OCI-LY3 (cell line): ENCODE measurements at regions not wholly inside any gene's neighbourhood (a gene's known extent, or its start where the extent isn't known, plus 50 kb on each side); places are given as distances from the start of the nearest gene placed in this dataset.
"Not testable (repeated sequence)": the region's sequence is repeated elsewhere in the genome, so short reads cannot be mapped to it uniquely, and the experiment has no call there.

Source experiments
- H2AFZ ChIP-seq: fragments of 200-600, 300-600 bp; shearing (Covaris generic); 2 replicates; pipeline ENCODE4 v1.6.0; 2014; ENCODE audit warnings: antibody characterized with exemption, low read depth, low read length
- H3K27ac ChIP-seq: fragments of 200-600, 300-600 bp; sonication (generic); 2 replicates; pipeline ENCODE4 v1.5.1; 2014; ENCODE audit warnings: mild to moderate bottlenecking, low read length, moderate library complexity, mixed read lengths
- H3K27me3 ChIP-seq: fragments of 200-600, 300-600 bp; sonication (generic); 2 replicates; pipeline ENCODE4 v1.6.1; 2014; ENCODE audit warnings: low read depth, low read length, mixed read lengths
- H3K36me3 ChIP-seq: fragments of 200-600, 300-600 bp; sonication (generic); replicated peaks from 2 replicates; pipeline ENCODE3; 2014; ENCODE audit warnings: low read depth, low read length, mixed read lengths
- H3K4me1 ChIP-seq: fragments of 300-600, 200-600 bp; sonication (generic); 2 replicates; pipeline ENCODE4 v1.6.1; 2014; ENCODE audit warnings: low read length, mixed read lengths
- H3K4me2 ChIP-seq: fragments of 200-600, 300-600 bp; sonication (generic); 2 replicates; pipeline ENCODE4 v1.6.1; 2014; ENCODE audit warnings: low read length, mixed read lengths
- H3K4me3 ChIP-seq: fragments of 300-600, 200-600 bp; sonication (generic); 2 replicates; pipeline ENCODE4 v1.5.1; 2014; ENCODE audit warnings: antibody characterized with exemption, mild to moderate bottlenecking, low read length, moderate library complexity
- H3K79me2 ChIP-seq: fragments of 300-600, 200-600 bp; shearing (Covaris generic); 2 replicates; pipeline ENCODE4 v1.6.1; 2014; ENCODE audit warnings: mild to moderate bottlenecking, low read length, mixed read lengths
- H3K9ac ChIP-seq: fragments of 300-600, 200-600 bp; shearing (Covaris generic); 2 replicates; pipeline ENCODE4 v1.6.0; 2014; ENCODE audit warnings: mild to moderate bottlenecking, low read length, moderate library complexity
- H3K9me3 ChIP-seq: fragments of 200-600, 300-600 bp; shearing (Covaris generic); 2 replicates; pipeline ENCODE4 v1.6.1; 2014; ENCODE audit warnings: low read length, mixed read lengths; ENCODE audit not compliant: insufficient read depth
- H4K20me1 ChIP-seq: fragments of 200-600, 300-600 bp; sonication (generic); 2 replicates; pipeline ENCODE4 v1.6.1; 2016; ENCODE audit warnings: low read length, mixed read lengths; ENCODE audit not compliant: insufficient read depth
- CTCF ChIP-seq: fragments of 200-600, 300-600 bp; sonication (generic); IDR thresholded peaks from 2 replicates; pipeline ENCODE4 v1.5.1; 2014; ENCODE audit warnings: antibody characterized with exemption, low read length, low read depth
- EZH2phosphoT487 ChIP-seq: fragments of 200-600 bp; shearing (Covaris generic); IDR thresholded peaks from 2 replicates; pipeline ENCODE4 v1.6.1; 2018; ENCODE audit warnings: antibody characterized with exemption, mixed run types, low read depth

- no peaks in the 10 kb centered on the region for H3K79me2 ChIP-seq
- no peak overlapping the region for H3K4me2 ChIP-seq
- no peaks in the 10 kb centered on the region for H3K4me1 ChIP-seq
- TF ChIP-seq CTCF (no peak), EZH2phosphoT487 (no peak)
- H3K9ac ChIP-seq, result no peak overlapping the region
- H3K36me3 ChIP-seq, result no peaks in the 10 kb centered on the region
- H3K27ac ChIP-seq, result no peak overlapping the region
- H3K4me3 ChIP-seq, result no peak overlapping the region
- H3K9me3 ChIP-seq, result no peaks in the 10 kb centered on the region
- no peaks in the 10 kb centered on the region for H3K27me3 ChIP-seq
- no peaks in the 10 kb centered on the region for H4K20me1 ChIP-seq
- H2AFZ ChIP-seq, result no peak overlapping the region
These were observed 98.0 kb downstream of the LMO4 start for GRCh38 chr1:87426463-87427249.

GRCh38 chr1:87428367-87428766 is 99.7 kb downstream of the LMO4 start:
- no peaks in the 10 kb centered on the region for H3K4me1 ChIP-seq
- H3K27me3 ChIP-seq, result no peaks in the 10 kb centered on the region
- no peaks in the 10 kb centered on the region for H3K79me2 ChIP-seq
- H3K27ac ChIP-seq, result no peak overlapping the region
- no peak overlapping the region for H3K4me2 ChIP-seq
- H4K20me1 ChIP-seq, result no peaks in the 10 kb centered on the region
- no peaks in the 10 kb centered on the region for H3K9me3 ChIP-seq
- H3K36me3 ChIP-seq, result no peaks in the 10 kb centered on the region
- H2AFZ ChIP-seq, result no peak overlapping the region
- TF ChIP-seq CTCF, result no peak
- TF ChIP-seq EZH2phosphoT487, result no peak
- H3K4me3 ChIP-seq, result no peak overlapping the region
- H3K9ac ChIP-seq, result no peak overlapping the region

- Histone ChIP-seq H3K9me3 (no peaks in the 10 kb centered on the region), H3K27ac (no peak overlapping the region), H3K4me1 (no peaks in the 10 kb centered on the region), H2AFZ (no peak overlapping the region), H3K27me3 (no peaks in the 10 kb centered on the region), H3K79me2 (no peaks in the 10 kb centered on the region), H3K36me3 (no peaks in the 10 kb centered on the region), H3K4me2 (no peak overlapping the region), H3K9ac (no peak overlapping the region), H3K4me3 (no peak overlapping the region), H4K20me1 (no peaks in the 10 kb centered on the region)
- no peak for TF ChIP-seq EZH2phosphoT487
- TF ChIP-seq CTCF, result no peak
These were observed 100.2 kb downstream of the LMO4 start for GRCh38 chr1:87428883-87429282.

GRCh38 chr1:87432685-87433084 is 104.0 kb downstream of the LMO4 start:
- Histone ChIP-seq H3K27me3 (no peaks in the 10 kb centered on the region), H3K9me3 (no peaks in the 10 kb centered on the region), H3K9ac (no peak overlapping the region), H3K27ac (no peak overlapping the region), H3K4me3 (no peak overlapping the region), H3K36me3 (no peaks in the 10 kb centered on the region), H2AFZ (no peak overlapping the region), H3K4me2 (no peak overlapping the region), H3K79me2 (no peaks in the 10 kb centered on the region), H3K4me1 (no peaks in the 10 kb centered on the region), H4K20me1 (no peaks in the 10 kb centered on the region)
- TF ChIP-seq EZH2phosphoT487 (no peak), CTCF (no peak)

- H4K20me1 ChIP-seq, H3K27me3 ChIP-seq, H3K4me3 ChIP-seq, H3K36me3 ChIP-seq, H3K4me2 ChIP-seq, H3K27ac ChIP-seq, H3K9ac ChIP-seq, H3K79me2 ChIP-seq, H3K4me1 ChIP-seq, H3K9me3 ChIP-seq, H2AFZ ChIP-seq: not testable (repeated sequence)
These were observed 104.4 kb downstream of the LMO4 start for GRCh38 chr1:87433101-87433500.
